ENCODE measurements at regions not wholly inside any gene's neighbourhood (a gene's known extent, or its start where the extent isn't known, plus 50 kb on each side); places are given as distances from the start of the nearest gene placed in this dataset.
"Not testable (repeated sequence)": the region's sequence is repeated elsewhere in the genome, so short reads cannot be mapped to it uniquely, and the experiment has no call there.

DNA sequence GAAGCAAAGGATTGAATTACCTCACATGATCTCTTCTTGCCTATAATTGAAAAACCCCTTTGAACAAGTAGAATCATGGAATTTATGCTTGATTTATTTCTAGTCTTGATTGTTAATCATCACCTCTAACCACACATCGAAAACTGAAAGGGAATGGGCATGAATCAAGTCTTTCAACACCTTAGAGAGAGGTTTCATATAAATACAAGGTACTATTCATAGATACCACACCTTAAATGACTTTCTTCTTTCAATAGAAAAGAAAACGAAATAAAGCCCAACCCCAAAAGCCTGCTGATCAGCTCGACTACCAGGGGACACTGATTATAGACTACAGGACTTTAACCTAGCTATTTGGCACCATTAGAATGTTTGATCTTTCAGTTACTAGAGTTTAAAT lies 128.6 kb upstream of the PTPRZ1 start:
- no peak for DNase-seq (ENCODE audit: low read depth)

DNA sequence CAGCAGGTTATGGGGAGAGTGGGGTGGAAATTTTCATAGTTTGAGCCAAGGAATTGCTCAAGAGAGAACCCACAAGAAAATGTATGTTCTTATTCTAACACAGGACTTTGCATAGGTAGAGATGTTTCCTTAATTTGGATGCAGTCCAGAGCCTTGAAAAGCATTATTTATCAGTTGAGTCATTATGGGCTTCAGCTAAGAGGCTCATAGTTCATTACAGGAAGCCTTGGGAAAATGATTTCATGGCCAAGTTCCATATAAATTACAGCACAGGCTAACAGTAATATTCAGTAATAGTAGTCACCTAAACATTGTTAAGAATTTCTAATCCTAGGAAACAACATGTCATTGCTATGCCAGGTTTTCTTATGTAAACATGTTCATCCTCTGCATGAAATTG lies 131.1 kb upstream of the PTPRZ1 start:
- no peak for DNase-seq (ENCODE audit: low read depth)

DNA sequence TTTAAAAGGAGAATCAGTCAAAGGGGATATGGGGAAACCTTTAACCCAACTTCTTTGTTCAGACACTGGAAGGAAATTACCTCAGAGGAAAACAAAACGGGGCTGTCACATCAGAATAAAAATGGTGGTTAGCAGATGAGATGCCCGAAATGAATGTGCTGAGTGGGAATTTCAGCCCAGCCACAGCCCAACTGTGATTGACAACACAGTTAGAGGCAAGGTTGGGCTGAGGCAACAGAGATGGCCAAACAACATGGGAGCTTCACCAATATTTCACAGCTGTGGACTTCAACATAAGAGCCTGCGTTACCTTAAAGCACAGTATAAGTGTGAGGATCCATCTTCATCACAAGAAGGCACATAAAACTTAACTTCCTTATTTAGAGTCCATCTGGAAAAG lies 133.5 kb upstream of the PTPRZ1 start:
- no peak for DNase-seq (ENCODE audit: low read depth)

GRCh38 chr7:121730869-121731268 lies 142.1 kb upstream of the PTPRZ1 start:
- no peak for DNase-seq (ENCODE audit: low read depth)

GRCh38 chr7:121714559-121715303 lies 158.2 kb upstream of the PTPRZ1 start:
- DNase-seq (ENCODE audit: low read depth), result no peak

GRCh38 chr7:121712961-121713360 lies 160.0 kb upstream of the PTPRZ1 start:
- DNase-seq (ENCODE audit: low read depth), result not testable (repeated sequence)

DNA sequence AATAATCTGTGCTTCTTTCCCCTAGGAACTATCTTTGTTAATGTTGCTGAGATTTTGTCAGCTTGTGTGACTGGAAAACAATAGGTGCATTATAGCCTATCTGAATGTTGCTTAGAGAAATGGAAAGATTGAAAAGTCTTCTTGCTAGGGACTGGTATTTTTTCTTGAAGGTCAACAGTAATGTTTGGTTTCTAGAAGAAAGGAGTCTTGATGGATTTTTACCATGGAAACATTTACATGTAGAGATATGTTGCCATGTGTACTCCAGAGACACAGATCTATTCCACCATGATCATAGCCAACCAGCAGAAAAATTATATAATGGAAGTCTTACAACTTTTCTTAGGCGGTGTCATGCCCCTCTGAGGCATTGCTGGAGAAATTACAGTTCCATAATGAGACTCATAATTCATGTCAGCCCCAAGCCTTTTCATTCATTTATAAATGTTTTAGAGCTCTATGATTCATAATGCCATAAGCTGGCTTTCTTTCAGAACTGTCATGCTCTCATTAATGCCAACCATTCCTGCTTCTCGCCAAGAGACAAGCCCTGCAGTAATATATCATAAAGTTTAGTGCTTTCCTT lies 175.1 kb upstream of the PTPRZ1 start:
- peak; percentile 43 for DNase-seq (ENCODE audit: low read depth)

- no peak for DNase-seq (ENCODE audit: low read depth)
Measured at GRCh38 chr7:121696954-121697353, 176.0 kb upstream of the PTPRZ1 start.

GRCh38 chr7:121689749-121690148 lies 183.2 kb upstream of the PTPRZ1 start:
- DNase-seq (ENCODE audit: low read depth), result no peak

DNA sequence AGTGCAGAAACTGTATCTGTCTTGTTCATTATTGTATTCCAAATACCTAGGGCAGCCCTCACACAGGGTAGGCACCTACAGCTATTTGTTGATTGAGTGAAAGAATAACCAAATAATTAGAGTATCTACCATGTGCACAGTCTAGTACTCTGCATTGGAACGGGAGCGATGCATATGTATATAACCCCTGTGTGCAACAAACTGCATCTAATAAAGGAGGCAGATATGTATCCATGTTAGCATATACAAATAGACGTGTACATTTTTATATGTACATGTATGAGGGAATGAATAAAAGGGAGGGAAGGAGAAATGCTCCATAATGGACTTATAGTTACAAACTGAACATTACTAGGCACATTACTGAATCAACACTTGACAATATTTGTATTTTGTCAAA lies 191.3 kb upstream of the PTPRZ1 start:
- DNase-seq (ENCODE audit: low read depth), result no peak

- no peak for DNase-seq (ENCODE audit: low read depth)
Measured at GRCh38 chr7:121676168-121676567, 196.8 kb upstream of the PTPRZ1 start.

DNA sequence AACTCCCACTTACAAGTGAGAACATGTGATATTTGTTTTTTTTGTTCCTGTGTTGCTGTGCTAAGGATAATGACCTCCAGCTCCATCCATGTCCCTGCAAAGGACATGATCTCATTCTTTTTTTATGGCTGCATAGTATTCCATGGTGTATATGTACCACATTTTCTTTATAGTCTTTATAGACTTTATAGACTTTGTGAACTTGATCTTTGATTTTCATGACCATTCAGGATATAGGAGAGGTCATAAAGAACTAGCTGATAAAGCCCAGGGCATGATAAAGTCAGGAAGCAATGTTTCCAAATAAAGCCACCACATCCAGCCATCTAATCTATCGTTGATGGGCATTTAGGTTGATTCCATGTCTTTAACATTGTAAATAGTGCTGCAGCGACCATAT lies 198.5 kb upstream of the PTPRZ1 start:
- not testable (repeated sequence) for DNase-seq (ENCODE audit: low read depth)

- no peak for DNase-seq (ENCODE audit: low read depth)
Measured at GRCh38 chr7:121669144-121669543, 203.8 kb upstream of the PTPRZ1 start.

DNA sequence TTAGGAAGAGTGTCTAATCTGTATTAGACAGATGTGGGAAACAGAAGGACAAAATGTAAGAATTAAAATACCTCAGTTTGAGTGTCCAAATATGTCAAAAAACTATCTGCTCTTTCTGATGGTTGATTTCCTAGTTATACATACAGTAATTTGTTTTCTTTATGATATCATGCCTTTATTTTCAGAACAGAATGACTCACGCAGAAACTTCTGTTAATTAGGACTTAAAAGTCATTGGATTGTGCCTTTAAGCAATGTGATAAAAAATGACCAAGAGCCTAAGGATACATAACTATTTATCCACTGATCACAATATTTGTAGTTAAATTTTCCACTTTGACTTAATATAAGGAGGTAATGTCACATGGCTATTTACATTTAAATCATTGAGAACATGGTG lies 206.7 kb upstream of the PTPRZ1 start:
- no peak for DNase-seq (ENCODE audit: low read depth)

DNA sequence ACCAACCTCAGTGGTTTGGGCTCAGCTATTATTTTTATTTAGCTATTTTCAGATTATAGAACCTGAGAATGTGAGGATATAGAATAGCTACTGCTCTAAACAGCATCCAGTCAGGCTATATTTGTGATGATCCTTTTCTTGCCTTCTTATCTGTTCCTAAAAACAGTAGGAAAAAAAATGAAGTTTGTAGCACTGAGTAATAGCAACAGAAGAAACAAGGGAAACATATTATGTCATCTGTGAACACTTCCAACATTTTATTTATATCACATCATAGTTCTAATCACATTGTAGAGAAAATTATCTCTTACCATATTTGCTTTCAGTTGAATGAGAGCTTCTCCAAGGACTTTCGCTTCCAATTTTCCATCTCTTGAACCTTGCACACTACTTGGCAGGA lies 229.6 kb upstream of the PTPRZ1 start:
- DNase-seq (ENCODE audit: low read depth), result no peak

DNA sequence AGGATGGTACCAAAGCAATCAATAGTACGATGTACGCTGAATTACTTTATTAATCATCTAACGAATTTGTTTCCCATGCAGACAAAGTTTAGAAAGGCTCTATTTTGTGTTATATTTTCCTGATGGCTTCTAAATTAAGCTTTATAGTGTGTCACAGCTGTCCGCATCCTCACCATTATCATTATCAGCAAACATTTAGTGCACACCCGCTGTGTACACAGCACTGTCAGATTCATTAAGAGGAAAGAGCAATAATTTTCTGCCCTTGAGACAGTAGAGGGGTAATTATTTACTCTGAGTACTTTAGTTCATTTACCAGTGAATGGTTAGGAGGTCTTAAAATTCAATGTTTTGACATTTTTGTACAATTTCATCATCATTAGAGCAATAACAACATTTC lies 233.3 kb upstream of the PTPRZ1 start:
- DNase-seq (ENCODE audit: low read depth), result no peak

GRCh38 chr7:121638286-121638685 lies 234.7 kb upstream of the PTPRZ1 start:
- no peak for DNase-seq (ENCODE audit: low read depth)

DNA sequence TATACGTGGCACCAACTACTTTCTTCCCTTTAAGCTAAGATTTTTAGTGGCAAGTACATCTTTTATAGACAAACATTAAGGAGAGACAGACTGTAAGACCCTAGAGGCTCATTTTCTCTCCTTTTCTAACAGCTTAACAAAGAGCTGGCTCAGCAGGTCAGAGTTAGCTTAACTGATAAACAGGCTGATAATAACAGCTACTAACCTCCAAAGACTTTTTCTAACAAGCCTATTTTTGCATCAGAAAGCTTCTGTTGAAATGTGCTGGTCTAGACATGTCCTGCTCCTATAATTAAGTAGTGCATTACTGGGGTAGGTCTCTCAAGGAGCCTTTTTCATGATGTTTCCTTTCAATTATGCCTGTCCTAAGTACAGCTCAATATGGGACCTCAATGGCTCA lies 238.2 kb upstream of the FAM3C start:
- DNase-seq (ENCODE audit: low read depth), result no peak

DNA sequence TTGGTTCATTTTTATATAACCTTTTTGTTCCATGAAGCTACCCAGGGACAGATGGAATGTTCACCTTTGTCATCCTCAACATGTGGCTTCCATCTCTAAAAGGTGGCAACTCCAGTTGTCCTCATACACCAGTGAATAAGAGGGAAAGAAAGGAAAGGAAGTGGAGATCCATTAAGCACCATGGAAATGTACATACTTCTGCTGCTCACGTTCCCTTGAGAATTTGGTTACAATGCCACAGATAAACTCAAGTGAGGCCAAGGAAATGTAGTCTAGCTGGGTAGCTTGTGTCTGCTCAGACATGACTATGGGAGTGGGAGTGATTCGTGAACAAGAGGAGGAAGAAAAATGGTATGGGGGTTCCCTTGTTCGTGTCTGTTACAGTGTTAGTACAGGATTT lies 237.1 kb upstream of the FAM3C start:
- no peak for DNase-seq (ENCODE audit: low read depth)

- peak; percentile 36 for DNase-seq (ENCODE audit: low read depth)
Measured at GRCh38 chr7:121624958-121625357, 228.8 kb upstream of the FAM3C start.

DNA sequence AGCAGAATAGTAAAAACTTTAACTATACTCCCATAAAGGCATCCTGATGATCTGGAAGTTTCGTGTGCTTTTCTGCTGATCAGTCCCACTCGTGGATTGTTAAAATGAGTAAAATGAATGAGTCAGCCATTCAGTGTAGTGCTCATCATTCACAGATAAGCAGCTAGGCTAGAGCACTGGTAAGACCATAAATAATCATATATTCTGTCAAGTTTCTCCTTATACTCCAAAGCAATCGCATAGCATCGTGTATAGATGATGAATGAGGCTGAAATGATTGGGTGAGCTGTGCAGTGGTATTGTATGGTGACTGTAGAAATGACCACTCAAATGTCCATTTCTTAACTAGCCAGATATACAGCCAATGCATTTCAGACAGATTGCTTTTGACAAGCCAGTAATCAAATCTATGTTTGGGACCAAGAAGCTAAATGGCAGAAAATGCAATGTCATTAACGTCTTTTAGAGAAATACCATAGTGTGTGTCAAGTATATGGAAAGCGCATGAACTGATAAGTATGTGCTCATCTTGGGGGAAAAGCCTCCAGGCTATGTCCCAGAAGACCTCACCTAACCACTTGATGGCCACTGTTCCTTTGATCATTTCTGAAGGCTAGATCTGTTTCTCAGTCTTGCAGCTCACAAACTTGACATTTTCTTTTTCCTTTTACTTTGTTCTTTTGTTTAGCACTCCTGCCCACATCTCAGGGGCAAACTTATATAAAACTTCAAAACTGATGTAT lies 227.2 kb upstream of the FAM3C start:
- no peak for DNase-seq (ENCODE audit: low read depth)

DNA sequence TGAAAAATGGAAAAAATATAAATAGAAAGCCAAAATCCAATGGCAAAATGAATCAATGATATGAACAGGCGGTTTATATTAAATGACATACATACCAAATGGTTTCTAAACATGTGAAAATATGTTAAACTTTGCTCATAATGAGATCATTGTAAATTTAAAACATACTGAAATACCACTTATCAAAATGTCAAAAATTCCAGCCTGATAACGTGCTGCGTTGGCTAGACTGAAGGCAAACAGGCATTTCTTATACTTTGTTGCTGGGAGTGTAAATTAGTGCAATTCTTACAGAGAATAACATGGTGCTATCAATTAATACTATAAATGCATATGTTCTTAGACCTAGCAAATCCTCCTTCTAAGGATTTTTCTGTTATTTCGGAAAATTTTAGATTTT lies 225.8 kb upstream of the FAM3C start:
- no peak for DNase-seq (ENCODE audit: low read depth)

DNA sequence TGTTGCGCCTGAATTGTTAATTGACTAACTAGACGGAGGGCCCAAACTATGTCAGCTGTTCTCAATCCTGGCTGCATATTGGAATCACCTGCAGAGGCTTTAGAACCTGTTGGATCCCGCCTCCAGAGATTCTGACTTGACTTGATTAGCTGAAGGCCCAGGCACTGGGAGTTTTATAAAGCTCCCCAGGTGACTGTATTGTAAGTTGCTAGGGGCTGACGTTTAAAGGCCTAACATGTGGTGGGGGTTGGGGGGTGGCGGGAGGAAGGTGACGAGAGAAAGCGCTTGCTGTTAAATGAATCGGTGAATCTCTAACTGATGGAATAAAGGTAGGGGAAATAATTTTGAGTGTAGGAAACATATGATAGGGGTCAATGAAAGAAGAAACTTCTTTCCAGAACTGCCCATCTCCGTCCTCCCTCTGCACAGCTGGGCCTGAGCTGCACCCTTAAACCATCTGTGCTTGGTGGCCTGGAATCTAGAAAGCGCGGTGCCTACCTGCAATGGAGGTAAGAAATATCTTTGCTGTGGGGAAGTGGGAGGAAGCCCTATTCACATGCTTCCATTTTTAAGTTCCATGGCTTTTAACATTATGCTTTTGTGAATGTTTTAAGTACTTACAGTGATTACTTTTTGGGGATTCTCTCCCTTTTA lies 225.0 kb upstream of the FAM3C start:
- DNase-seq (ENCODE audit: low read depth), result no peak
